Effector CD4-positive, alpha-beta T cell (primary cell): ENCODE measurements at regions not wholly inside any gene's neighbourhood (a gene's known extent, or its start where the extent isn't known, plus 50 kb on each side); places are given as distances from the start of the nearest gene placed in this dataset.

ENCODE experiments used
- DNase-seq: peaks from one replicate; pipeline ENCODE4 v3.0.0-alpha.2; 2020

DNA sequence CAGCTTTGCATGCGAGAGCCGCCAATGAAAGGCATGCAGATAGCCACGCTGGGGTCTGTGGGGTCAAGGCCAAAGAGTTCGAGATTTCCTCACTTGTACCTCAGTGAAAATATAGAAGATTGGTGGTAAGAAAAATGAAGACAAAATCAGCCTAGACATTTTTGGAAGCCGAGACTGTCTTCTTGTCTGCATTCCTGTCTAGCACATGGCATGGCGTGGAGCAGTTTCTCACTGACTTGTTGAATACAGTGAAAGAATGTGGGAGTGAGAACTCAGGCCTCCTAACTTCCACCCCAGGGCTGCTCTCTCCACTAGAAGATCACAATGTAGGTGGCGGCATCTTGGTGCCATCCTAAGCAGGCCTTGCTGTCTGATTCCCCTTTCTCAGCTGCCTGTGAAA is 740.8 kb upstream of the HS6ST1 start:
- no peak for DNase-seq

DNA sequence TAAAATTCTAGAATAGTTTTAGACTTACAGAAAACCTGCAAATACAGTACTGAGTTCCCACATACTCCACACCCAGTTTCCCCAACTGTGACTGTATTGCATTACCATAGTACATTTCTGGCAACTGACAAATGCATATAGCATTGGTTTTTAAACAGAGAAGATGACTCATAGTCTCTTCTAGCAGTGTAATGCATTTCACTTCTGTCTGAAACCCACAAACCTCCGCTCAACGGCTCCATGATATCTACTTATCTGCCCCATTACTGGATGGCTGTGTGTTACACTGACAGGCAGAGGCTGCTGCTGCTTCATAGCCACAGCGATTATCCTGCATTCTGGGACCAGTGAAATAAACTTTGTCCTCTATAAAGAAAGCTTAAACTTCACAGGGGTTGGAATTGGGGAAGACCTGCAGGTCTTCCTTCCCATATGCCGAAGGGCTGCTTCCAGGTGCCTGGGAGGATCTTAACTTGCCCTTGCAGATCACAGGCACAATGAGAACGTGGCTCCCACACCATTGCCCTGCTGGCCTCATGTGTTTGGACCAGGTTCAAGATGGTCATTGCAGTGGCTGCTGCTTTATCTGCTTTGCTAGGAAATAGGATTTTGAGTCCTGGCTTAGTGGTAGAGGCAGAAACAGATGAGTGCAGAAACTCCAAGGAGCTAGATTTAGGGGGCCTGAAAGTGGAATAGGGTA is 742.6 kb upstream of the HS6ST1 start:
- DNase-seq = no peak

DNA sequence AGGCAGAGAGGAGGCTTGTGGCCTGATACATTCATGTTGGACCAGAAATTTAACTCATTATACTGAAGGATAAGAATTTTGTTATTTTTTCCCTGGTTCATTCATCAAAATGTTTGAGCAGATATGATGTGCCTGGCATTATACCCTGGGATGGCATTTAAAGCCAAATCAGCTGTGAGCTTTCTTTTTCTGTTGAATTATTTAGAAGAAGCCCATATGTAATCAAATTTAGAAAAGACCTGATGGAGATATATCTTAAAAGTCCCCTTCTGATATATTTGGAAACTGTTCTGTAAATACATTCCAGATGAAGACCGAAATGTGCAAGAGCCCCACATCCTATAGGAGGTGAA is 743.1 kb upstream of the HS6ST1 start:
- no peak for DNase-seq

DNA sequence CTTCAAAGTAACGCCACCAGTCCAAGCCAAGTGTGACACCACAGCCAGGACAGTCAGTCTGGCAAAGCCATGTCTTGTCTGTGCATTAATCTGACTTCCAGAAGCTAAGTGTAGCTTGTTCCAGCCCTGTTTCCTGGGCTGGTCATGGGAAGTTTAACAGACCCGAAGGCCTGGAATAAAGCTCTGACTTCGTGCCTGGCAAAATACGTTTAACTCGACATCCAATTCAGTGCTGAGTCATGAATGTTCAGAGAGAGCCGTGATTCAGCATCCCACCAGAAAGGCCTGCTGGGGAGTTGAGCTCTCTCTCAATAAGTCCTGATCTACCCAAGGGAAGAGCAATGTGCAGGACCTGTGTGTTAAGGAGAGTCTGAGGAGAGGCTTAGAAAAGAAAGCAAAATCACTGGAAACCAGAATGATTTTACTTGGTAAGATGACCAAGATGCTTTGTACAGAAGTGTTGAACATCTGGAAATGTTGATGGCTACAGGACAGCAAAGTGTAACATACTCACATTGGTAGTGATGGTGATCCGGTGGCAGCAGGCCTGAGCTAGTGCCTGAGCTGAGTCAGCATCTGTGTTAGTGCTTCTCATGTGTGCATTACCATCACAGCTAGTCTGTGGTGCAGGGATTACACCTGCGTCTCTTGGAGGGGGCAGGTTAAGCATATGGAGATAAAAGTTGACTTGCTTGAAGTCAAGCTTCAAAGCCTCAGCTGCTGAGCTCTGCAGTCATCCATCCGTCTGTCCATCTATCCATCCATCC is 743.7 kb upstream of the HS6ST1 start:
- no peak for DNase-seq

DNA sequence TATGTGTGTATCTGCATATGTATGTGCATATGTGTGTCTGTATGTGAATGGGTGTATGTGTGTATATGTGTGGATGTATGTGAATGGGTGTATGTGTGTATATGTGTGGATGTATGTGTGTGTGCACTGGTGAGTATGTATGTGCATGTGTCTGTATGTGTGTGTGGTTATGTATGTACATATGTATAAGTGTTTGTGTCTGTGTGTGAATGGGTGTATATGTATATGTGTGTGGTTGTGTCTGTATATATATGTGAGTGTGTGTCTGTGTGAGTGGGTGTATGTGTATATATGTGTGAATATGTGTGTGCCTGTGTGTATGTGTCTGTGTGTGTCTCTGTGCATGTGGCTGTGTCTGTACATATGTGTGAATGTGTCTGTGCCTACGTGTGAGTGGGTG is 748.4 kb upstream of the HS6ST1 start:
- no peak for DNase-seq

DNA sequence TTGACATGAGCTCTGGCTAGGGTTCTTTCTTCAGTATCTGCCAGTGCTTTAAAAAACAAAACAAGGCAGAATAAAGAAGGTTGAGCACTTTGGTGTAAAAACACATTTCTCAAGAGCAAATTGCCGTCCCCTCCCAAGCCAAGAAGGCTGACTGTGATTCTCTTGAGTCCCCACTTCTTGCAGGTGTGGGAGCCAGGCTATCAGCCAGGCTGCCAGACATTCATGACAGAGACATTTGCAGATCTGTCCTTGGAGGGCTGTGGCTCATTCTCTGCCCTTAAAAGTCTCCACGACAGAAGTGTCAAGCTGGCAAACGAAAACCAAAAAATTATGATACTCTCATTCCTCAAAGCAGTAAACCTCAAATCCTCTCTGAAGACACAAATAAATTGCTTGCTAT is 749.3 kb upstream of the HS6ST1 start:
- DNase-seq = no peak

DNA sequence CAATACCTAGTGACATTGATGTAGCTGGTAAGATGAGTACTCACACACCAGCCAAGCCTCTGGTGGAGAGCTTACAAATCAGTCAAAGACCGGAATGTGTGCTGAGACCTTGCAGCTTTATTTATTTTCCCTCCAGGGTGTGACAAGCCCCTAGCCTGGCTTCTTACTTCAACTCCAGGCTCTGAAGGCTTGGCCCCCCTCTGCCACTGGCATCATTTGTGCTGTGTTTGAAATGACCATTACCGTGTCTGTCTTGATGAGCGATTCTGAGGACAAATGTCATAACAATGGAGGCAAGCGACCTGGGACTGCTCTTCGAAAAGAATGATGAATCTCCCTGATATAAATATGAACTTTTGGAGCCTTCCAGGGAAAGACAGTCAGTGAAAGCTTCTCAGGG is 749.9 kb upstream of the HS6ST1 start:
- DNase-seq = no peak

DNA sequence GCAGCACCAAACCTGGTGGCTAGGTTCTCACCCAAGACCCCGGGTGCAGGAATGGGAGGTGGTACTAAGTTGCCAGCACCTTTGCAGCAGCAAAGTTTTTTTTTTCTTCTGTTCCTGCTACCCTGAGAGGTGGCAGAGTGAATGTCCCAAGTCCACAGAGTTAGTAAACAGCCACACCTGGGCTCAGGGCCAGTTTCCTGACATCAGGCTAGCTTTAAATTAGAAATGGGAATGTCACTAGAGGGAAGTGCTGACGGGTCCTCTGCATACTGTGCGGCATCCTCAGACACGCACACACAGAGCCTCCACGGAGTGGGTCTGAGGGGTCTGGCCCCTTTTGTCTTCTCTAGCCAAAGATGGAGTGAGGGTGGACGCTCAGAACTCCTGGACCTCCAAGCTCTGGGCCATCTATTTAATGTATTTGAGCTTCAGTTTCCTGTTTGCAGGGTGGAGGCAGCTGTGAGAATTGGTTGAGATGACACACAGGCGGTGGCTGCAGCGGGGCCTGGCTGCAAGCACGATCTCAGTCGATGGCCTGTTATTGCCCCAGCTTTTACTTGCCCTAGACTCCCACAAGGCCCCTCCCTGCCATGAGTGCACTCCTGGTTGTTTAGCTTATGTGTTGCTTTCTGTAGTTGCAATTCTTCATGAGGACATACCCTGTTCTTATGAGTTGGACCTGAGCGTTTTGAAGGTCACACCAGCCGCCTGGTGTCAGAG is 751.4 kb upstream of the HS6ST1 start:
- no peak for DNase-seq

DNA sequence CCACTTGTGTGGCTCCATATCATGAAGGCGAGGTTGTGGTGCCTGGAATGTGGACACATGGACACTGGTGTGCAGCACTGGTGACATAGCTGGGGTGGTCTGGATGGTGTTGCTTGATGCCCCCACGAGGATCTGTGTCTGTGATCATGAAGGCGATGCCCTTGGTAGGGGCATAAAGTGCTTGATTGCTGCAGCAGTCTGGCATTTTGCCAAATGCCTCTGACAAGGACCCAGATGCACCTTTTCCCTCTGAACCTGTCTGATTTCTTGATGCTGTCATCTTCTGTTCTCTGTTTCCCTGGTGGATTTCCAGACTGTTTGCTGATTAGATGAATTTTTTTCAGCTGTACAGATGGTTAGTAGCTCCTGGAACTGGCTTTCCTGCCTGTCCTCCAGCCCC is 752.0 kb upstream of the HS6ST1 start:
- no peak for DNase-seq

DNA sequence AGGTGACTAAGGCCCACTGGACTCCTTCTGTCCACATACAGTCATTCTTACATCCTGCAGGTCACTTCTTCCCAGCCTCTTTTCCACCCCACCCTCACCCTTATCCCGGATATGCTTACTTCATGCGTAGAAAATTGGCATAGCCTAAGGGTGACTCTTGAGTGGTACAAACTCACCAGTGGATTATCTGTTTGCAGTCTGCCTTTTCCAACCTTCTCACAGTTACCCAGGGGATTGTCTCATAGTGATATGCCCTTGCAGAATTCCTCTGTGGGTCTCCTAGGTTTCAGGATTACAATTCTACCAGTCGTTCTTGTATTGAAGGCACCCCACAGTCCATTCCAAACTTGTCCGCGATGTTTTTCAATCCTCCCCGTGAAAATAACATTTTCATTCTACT is 752.9 kb upstream of the HS6ST1 start:
- DNase-seq = no peak

DNA sequence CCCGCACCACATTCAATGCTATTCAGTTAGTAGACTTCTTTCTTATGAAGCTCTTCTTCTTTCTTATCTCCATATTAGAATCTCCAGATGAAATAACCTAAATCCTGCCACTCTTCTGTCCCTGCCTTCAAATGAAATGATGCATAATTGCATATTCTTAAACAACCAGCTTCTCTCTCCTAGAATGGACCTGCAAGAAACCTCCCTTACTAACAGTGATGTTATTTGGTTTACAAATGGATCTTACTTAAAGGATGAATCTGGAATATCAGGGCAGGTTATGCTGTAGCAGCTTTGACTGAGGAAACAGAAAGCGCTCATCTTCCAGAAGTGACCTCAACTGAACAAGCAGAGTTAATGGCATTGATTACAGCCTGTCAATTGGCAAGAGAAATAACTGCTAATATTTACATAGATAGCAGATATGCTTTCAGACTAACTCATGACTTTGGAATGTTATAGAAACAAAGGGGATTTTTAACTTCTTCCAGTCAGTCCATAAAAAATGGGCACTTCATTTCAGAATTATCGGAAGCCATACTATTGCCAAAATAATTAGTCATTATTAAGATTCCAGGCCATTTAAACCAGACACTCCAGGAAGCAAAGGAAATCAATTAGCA is 755.7 kb upstream of the HS6ST1 start:
- DNase-seq = no peak

DNA sequence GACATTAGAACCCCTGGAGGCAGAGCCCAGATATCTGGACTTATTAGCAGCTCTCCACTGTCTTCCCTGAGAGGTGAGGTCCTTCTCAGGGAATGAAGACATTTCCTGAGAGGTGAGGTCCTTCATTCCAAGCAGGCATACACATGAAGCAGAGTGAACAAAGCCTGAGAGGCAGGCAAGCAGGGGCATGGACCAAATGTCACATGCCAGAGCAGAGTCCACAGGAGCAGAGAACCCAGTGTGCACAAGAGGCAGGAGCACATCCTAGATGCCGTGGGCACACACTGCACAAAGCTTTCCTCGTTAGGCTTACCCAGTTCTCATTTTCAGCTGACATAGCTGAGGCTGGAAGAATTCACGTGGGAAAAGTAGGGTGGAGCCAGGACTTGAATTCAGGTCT is 759.9 kb upstream of the HS6ST1 start:
- DNase-seq = no peak

DNA sequence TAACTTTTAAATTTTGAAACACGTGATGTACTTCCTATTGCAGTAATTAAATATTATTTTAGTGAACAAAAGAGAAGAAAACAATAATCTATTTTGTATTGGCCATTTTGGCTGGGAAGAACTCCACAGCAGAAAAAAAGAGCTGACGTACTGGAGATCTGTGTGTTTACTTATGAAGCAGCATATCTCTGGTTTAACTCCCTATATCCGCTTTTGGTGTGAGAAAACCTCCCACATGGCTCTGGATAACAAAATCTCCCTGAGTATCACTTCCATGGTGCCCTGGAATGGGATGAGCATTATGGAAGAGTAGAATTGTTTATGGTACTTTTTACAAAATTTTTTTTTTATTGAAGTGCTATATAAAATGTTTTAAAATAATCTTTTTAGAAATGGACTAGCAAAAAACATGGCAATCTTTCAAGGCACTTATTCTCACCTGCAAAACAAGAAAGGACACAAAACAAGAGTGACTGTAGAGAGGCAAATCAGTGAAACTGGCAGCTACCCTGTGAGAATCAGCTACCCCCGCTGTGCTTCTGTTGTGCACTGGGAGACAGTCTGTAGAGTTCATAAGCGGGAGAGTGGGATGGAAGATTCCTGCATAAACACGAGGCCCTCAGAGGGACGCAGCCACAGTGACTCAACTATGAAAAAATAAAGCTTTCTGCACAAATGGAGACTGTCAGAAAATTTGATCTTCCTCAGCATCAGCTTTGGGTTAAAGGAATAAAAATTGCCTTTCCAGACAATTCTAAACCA is 762.2 kb upstream of the HS6ST1 start:
- DNase-seq = no peak

DNA sequence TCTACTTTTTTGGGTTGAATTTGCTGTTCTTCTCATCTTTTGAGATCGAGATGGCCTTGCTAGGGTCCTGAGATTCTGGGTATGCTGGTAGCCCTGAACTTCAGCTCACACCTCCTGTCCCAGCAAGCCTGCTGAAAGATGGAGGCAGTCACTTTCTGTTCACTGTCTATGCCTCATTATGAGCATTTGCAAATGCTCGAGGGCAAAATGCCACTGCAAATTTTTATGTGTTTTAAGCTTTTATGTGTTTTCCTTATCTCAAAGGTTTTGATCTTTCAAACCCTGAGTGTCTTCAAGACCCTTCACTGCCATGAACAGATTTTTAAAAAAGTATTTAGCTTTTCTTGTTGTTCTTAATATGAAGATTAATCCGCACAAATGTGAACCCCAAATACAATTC is 766.7 kb upstream of the HS6ST1 start:
- DNase-seq = no peak

DNA sequence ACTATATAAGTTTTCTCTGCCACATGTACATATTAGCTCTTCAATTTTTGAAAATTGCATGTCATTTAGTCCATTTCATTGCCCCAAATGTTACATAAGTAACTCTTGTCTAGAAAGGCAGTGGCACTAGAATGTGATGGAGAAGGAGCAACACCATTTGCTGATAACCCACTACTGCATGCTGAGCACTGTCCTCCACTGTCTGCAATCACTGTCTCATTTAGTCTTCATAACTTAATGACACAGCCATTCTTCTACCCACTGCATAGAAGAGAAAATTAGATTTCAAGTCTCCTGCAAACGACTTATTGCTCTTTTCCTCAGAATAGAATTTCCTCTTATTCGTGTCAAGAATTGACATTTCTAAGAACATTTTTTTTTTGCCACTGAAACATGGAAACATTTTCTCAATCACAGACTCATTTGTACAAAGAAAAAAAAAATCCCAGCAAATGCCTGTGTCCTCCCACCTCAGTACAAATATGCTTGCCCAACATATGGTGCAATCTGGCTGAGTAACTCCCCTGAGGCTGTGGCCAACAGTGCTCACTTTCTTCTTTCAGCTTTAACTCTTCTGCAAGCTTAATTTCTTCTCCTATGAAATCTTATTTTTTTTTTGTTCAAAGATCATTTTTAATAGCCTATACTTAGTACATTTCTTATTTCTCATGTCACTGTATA is 768.6 kb upstream of the HS6ST1 start:
- no peak for DNase-seq

DNA sequence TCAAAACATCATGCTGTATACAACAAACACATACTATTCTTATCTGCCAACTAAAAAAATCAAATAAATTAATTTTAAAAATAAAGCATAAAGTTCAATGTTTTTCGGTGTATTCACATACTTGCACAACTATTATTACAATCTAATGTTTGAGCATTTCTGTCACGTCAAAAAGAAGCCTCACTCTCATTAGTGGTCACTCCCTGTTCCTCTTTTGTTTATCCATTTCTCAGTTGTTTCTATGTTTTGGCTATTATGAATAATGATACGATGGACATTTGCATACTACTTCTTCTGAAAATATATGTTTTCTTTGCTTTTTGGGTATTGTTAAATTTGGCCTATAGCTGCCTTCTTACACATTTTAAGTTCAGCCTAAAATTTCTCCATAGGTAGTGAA is 773.0 kb upstream of the HS6ST1 start:
- no peak for DNase-seq

DNA sequence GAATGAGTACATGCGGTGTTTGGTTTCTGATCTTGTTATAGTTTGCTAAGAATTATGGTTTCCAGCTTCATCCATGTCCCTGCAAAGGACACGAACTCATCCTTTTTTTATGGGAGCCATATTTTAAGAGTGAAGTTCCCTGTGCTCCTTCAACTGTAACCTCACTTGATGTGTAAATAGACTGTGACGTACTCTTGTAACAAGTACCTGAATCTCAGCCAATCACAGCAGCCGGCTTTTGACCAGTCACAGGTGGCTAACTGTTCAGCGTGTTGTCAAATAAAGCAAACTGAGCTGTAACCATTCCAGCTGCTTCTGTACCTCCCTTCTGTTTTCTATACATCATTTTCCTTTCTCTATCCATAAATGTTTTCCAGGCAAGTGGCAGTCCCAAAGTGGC is 774.3 kb upstream of the HS6ST1 start:
- DNase-seq = no peak

DNA sequence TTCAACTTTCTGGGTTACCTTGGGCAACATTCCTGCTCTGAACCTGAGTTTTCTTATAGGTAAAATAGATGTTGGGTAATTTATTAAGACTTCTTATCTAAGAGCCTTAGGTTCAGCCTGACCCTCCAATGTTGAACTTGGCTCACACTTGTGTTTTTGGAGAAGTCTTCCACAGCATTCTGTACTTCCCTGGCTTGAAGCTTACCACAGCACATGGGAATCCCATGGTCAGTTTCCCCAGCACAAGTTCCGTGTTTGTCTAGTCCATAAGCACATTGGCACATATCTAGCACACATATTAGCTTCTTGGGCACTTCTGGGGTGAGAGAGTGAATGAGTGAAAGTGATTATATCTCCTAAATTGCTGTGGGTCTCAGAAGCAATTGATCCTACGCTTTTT is 782.5 kb upstream of the HS6ST1 start:
- no peak for DNase-seq

DNA sequence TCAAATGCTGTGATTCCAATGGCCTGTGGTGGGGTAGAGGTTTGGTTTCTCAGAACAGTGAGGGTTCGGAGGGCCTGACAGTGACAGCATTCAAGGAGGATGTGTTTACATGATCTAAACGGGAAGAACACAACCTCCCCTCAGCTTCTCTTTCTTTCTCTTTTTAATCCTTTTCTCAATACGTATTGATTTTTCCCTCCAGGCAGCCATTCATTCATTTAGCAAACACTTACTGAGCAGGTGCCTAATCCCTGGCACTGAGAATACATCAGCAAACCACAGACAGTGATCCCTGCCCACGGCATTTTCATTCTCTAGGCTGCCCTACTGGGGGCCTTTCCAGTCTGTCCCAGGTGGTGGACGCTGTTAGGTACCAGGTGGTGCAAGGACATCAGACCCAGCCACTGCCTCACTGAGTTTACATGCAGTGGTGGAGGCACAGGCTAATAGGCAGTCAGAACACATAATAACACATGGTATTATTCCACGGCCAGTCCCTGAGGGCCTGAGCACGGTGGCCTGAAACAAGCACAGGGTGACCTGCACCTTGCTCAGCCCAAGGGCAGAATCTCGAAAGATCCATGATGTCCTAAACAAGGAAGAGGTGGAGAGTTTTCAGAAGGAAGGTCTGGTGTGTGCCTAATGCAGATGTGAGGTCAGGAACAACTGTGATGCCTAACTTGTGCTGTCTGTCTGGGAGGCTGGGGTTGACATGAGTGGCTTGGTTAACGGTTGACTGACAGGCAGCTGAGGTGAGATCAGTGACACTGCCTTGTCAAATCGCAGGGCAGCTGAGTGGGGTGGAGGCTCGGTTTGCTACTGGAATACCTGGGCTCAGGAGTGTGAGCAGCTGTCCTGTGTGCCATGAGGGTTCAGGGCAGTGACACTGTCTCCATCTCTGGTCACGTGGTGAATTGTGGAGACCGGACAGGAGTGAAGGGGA is 785.5 kb upstream of the HS6ST1 start:
- DNase-seq = no peak

DNA sequence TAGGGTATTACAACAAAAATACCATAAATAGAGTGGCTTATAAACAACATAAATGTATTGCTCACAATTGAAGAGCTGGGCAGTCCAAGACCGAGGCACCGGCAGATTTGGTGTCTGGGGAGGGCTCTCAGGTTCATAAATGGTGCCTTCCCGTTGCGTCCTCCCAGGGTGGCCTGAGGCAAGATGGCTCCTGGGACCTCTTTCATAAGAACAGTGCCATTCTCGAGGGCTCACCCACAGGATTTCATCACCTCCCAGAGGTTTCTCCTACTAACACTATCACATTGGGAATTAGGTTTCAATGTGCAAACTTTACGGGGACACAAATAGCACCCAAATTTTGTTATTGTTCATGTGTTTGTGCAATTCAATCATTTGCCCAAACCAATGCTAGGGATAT is 793.5 kb upstream of the HS6ST1 start:
- no peak for DNase-seq

DNA sequence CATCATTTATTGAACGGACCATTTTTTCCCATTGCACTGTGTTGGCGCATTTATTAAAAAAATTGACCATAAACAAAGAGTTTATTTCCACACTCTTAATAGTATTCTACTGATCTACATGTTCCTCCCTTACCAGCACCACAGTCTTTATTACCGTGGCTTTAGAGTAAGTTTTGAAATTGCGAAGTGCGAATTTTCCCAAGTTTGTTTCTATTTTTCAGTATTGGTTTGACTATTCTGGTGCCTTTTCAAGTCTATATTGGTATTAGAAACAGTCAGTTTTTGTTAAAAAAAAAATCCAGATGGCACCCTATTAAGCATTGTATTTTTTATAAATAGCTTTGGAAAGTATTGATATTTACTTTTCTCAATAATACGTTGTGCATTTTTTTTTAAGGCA is 795.1 kb upstream of the HS6ST1 start:
- no peak for DNase-seq
